Eye (tissue), 1 donor: ENCODE measurements at regions not wholly inside any gene's neighbourhood (a gene's known extent, or its start where the extent isn't known, plus 50 kb on each side); places are given as distances from the start of the nearest gene placed in this dataset.

Source experiments
- DNase-seq: peaks from one replicate; pipeline ENCODE4 v3.0.0-alpha.2; 2015

DNA sequence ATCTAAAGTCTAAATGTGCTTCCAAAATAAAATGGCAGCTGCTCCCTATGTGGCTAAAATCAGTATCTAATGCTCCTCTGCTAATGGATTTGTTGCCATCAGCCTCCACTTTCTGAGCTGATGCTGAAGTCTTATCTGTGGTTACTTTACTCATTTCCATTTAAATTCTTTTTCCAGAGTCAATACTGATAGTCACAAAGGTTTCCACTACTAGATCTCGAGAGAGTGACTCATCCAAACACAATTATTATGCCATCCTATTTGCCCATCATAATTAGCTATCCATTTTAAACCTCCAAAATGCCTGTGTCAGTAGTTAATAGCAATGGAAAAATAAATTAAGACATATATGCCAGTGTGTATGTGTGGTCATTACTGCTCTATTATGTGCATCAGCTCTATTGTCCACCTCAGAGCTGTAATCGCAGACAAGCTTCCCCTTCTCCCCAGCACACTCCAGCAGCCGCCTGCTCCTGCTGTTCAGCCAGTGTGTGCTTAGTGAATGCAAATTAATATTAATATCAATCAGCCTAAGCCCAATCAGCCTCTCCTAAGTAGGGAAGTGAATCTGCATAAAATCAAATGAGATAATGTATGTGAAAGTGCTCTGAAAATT lies 199.8 kb upstream of the ZIC3 start:
- DNase-seq: peak; percentile 11

GRCh38 chrX:137363559-137363958 lies 202.4 kb upstream of the ZIC3 start:
- no peak for DNase-seq

GRCh38 chrX:137362583-137362982 lies 203.3 kb upstream of the ZIC3 start:
- DNase-seq: no peak

DNA sequence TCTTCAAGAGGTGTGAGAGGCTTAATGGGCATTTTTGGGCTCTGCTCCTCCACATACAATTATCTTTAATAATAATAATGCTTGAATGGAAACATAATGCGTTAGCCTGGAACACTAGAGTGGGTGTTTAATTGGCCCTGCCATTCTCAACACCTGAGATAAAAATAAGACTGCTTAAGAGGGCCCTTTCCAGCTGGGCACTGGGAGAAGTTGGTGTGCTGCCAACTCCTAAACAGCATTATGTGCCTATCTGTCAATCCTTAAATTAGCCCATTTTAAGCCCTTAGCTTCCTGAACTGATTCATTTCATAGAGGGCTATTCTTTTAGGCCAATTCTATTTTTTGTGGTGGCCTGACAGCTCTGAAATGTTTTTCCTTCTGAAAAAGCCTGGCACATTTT lies 211.1 kb upstream of the ZIC3 start:
- no peak for DNase-seq

DNA sequence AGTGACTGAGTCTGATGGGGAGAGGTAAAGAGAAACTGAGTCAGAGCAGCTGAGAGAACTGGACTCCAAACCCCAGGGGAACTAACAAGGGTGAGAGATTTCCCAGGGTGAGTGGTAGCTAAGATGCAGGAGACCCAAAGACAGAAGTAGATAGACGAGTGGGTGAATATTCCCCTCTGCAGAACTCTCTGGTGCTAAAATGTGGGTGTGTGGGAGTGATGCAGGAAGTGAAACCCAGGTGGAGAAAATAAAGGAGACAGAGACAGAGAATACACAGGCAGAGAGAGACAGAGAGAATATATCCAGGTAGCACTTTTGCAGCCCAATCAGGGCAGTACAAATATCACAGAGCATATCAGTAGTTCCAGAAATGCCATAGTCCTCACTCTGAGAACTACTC lies 212.5 kb upstream of the ZIC3 start:
- DNase-seq: no peak

- DNase-seq: no peak
These were observed 213.7 kb upstream of the ZIC3 start for GRCh38 chrX:137352101-137352660.

DNA sequence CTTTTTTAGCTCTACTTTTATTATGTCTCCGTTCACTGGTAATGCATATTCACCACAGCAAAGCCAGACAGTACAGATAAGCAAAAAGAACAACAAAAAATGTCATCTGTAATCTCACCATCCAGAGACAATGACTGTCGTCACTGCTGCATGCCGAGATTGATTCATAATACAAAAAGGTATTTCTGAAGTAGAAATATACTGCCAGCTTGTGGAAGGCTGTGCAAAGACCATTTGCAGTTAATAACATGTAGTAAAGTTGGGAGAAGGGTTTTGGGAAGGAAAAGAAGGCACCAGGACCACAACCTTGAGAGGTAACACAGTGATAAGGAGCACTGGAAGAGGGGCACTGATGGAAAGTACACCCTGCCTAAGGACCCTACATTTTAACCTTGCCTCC lies 223.0 kb upstream of the ZIC3 start:
- DNase-seq: no peak

GRCh38 chrX:137313627-137314026 lies 252.3 kb upstream of the ZIC3 start:
- no peak for DNase-seq

DNA sequence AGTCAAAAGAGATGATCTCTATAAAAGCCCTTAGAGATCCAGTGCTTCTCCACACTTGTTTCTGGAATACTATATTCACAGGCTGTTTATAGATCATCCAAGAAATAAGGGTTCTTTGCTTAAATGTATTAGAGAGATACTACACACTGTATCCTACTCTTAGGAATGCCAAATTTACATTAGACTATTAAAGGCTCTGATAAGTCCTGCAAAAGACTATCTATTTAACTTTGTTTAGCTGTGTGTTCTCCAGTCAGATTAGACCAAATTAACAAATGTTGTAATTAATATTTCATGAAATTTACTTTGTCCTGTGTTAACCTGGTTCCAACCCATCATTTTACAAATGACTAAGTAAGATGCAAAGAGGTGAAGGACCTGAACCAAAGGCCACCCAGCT lies 260.5 kb upstream of the ZIC3 start:
- DNase-seq: no peak

- DNase-seq: no peak
These were observed 263.4 kb upstream of the GPR101 start for GRCh38 chrX:137297167-137297566.

GRCh38 chrX:137290011-137290410 lies 256.2 kb upstream of the GPR101 start:
- DNase-seq: no peak

GRCh38 chrX:137287191-137287590 lies 253.4 kb upstream of the GPR101 start:
- no peak for DNase-seq

- DNase-seq: no peak
These were observed 252.6 kb upstream of the GPR101 start for GRCh38 chrX:137286423-137286822.

GRCh38 chrX:137278825-137279224 lies 245.0 kb upstream of the GPR101 start:
- no peak for DNase-seq

GRCh38 chrX:137263374-137263773 lies 229.6 kb upstream of the GPR101 start:
- DNase-seq: no peak

GRCh38 chrX:137245183-137245582 lies 211.4 kb upstream of the GPR101 start:
- DNase-seq: no peak

DNA sequence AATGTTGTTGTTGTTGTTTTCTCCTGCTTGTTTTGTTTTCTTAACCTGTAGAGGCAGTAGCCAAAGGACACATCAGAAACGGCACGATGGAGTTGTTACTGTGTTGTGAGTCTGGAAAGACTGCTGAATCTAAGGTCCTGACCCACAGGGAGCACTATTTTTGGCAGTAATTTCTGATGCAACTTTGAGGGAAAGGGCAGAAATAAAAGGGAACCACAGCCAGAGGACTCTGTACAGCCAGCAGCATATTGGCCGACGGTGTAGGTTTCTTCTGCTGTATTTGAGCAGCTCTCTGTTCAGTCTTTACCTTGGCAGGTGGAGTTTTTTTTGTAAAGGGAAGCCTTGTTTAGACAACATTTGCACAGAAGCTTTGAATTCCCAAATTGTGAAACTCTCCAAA lies 203.0 kb upstream of the GPR101 start:
- DNase-seq: no peak

- no peak for DNase-seq
These were observed 201.0 kb upstream of the GPR101 start for GRCh38 chrX:137234651-137235402.

- DNase-seq: no peak
These were observed 199.7 kb upstream of the GPR101 start for GRCh38 chrX:137233478-137233877.

GRCh38 chrX:137227151-137227550 lies 193.4 kb upstream of the GPR101 start:
- DNase-seq: no peak

GRCh38 chrX:137215467-137215866 lies 181.7 kb upstream of the GPR101 start:
- no peak for DNase-seq

DNA sequence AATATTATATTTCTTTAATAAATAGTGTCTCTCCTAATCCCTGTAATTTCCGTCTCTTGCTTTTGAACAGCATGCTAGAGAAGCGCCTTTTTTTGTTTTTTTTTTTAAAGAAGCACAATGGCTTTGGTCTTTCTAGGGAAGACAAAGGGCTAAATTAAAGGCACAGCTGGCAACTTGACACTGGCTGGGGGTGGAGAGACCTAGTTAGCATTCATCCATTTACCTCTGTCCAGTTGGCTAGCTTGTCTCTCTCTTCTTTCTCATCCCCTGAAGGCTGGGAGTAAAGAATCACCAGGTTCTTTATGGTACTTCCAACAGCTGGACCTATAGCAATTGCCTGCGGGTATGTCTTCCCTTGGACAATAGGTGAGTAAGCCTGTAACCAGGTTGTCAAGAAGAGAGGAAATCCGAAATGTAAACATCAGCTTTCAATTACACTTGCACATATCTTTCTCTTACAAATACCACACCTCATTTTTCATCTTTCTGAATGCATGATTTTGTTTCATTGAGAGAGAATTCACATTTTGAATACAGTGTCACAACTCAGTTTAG lies 178.4 kb upstream of the GPR101 start:
- no peak for DNase-seq

GRCh38 chrX:137198040-137198439 lies 164.2 kb upstream of the GPR101 start:
- DNase-seq: no peak

DNA sequence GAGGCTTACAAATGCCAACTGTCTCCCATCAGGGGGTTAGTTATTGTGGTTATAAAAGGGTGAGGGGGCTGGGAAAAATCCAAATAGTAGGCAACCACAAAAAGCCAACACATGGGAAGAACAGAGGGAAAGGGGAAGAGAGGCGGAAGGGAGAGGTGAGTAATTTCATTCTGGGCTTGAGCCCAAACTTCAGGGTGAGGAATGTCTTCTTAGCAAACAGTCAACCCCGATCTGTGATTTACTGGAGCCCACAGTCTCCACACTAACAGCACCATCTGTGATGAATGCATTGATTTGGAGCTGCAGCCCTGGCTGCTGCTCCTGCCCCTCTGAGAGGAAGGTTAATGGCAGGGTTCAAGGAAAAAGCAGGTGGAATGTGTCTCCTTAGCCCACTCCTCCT lies 162.2 kb upstream of the GPR101 start:
- DNase-seq: peak; percentile 1
